NCI-H460 (cell line): ENCODE measurements at regions not wholly inside any gene's neighbourhood (a gene's known extent, or its start where the extent isn't known, plus 50 kb on each side); places are given as distances from the start of the nearest gene placed in this dataset.

ENCODE experiments used
- DNase-seq: peaks from one replicate; pipeline ENCODE4 v3.0.0-alpha.2; 2016; ENCODE audit warnings: low read depth; ENCODE audit errors: extremely low read depth

- DNase-seq, result no peak
These were observed 152.8 kb downstream of the FSIP2 start for GRCh38 chr2:185891403-185891802.

GRCh38 chr2:185891804-185892411 is 153.3 kb downstream of the FSIP2 start:
- no peak for DNase-seq

GRCh38 chr2:185892484-185892883 is 153.9 kb downstream of the FSIP2 start:
- DNase-seq, result no peak

GRCh38 chr2:185894223-185894622 is 155.6 kb downstream of the FSIP2 start:
- DNase-seq, result no peak

GRCh38 chr2:185895828-185896693 is 157.5 kb downstream of the FSIP2 start:
- DNase-seq, result no peak

- DNase-seq, result no peak
These were observed 160.8 kb downstream of the FSIP2 start for GRCh38 chr2:185899366-185899765.

GRCh38 chr2:185919155-185919554 is 180.6 kb downstream of the FSIP2 start:
- DNase-seq, result no peak

- DNase-seq, result no peak
These were observed 182.6 kb downstream of the FSIP2 start for GRCh38 chr2:185921048-185921756.

- no peak for DNase-seq
These were observed 195.6 kb downstream of the FSIP2 start for GRCh38 chr2:185934232-185934631.

- DNase-seq, result no peak
These were observed 201.3 kb downstream of the FSIP2 start for GRCh38 chr2:185939858-185940257.

GRCh38 chr2:185942855-185943254 is 204.3 kb downstream of the FSIP2 start:
- DNase-seq, result no peak

- no peak for DNase-seq
These were observed 209.1 kb downstream of the FSIP2 start for GRCh38 chr2:185947722-185948121.

- DNase-seq, result peak; percentile 79
These were observed 213.5 kb downstream of the FSIP2 start for GRCh38 chr2:185952100-185952499.

GRCh38 chr2:185954389-185954788 is 215.8 kb downstream of the FSIP2 start:
- DNase-seq, result no peak

- DNase-seq, result no peak
These were observed 216.4 kb downstream of the FSIP2 start for GRCh38 chr2:185955050-185955449.

- no peak for DNase-seq
These were observed 228.7 kb downstream of the FSIP2 start for GRCh38 chr2:185967335-185967734.

GRCh38 chr2:185970148-185970852 is 231.7 kb downstream of the FSIP2 start:
- DNase-seq, result no peak

GRCh38 chr2:185978634-185979407 is 240.2 kb downstream of the FSIP2 start:
- peak; percentile 27 for DNase-seq

- peak; percentile 56 for DNase-seq
These were observed 241.0 kb downstream of the FSIP2 start for GRCh38 chr2:185979546-185980071.

GRCh38 chr2:185980944-185981343 is 242.3 kb downstream of the FSIP2 start:
- no peak for DNase-seq
